ENCODE measurements at regions not wholly inside any gene's neighbourhood (a gene's known extent, or its start where the extent isn't known, plus 50 kb on each side); places are given as distances from the start of the nearest gene placed in this dataset.

GRCh38 chr14:96987771-96988170 lies 190.6 kb downstream of the VRK1 start:
- Histone ChIP-seq H3K27ac (no peak overlapping the region), H3K9me3 (peaks cover 0 to 11% of the 10 kb centered on the region in 2 donors), H3K4me1 (no peaks in the 10 kb centered on the region), H3K4me3 (no peak overlapping the region), H3K36me3 (no peaks in the 10 kb centered on the region), H3K27me3 (peaks cover 0 to 3% of the 10 kb centered on the region in 2 donors)
- intact Hi-C loops (cut with DNase I; ENCODE audit: low total_unique reads) = no loop called here
- DNase-seq (ENCODE audit: low spot score in 2 of 2) = no peak
- TF ChIP-seq POLR2A (IDR thresholded peaks at IDR 0.05) (no peak), CTCF (IDR thresholded peaks at IDR 0.05) (no peak), POLR2AphosphoS5 (IDR thresholded peaks at IDR 0.05) (no peak)

- Histone ChIP-seq H3K27me3 (peaks cover 0 to 3% of the 10 kb centered on the region in 2 donors), H3K9me3 (peaks cover 0 to 11% of the 10 kb centered on the region in 2 donors), H3K4me1 (no peaks in the 10 kb centered on the region), H3K36me3 (no peaks in the 10 kb centered on the region), H3K27ac (no peak overlapping the region), H3K4me3 (no peak overlapping the region)
- TF ChIP-seq POLR2AphosphoS5 (IDR thresholded peaks at IDR 0.05) (no peak), CTCF (IDR thresholded peaks at IDR 0.05) (no peak), POLR2A (IDR thresholded peaks at IDR 0.05) (no peak)
- intact Hi-C loops (cut with DNase I; ENCODE audit: low total_unique reads) = no loop called here
- DNase-seq (ENCODE audit: low spot score in 2 of 2) = no peak
These were observed 192.1 kb downstream of the VRK1 start for GRCh38 chr14:96989306-96989705.

GRCh38 chr14:96991226-96991625 lies 194.0 kb downstream of the VRK1 start:
- intact Hi-C loops (cut with DNase I; ENCODE audit: low total_unique reads) = no loop called here
- Histone ChIP-seq H3K4me1 (no peaks in the 10 kb centered on the region), H3K4me3 (no peak overlapping the region), H3K27me3 (no peaks in the 10 kb centered on the region), H3K9me3 (peaks cover 0 to 11% of the 10 kb centered on the region in 2 donors), H3K36me3 (no peaks in the 10 kb centered on the region), H3K27ac (no peak overlapping the region)
- TF ChIP-seq POLR2AphosphoS5 (IDR thresholded peaks at IDR 0.05) = no peak
- no peak for TF ChIP-seq CTCF (IDR thresholded peaks at IDR 0.05)
- TF ChIP-seq POLR2A (IDR thresholded peaks at IDR 0.05) = no peak
- no peak for DNase-seq (ENCODE audit: low spot score in 2 of 2)

GRCh38 chr14:96994999-96995398 lies 197.8 kb downstream of the VRK1 start:
- Histone ChIP-seq H3K4me3 (no peak overlapping the region), H3K4me1 (no peaks in the 10 kb centered on the region), H3K9me3 (peaks cover 0 to 11% of the 10 kb centered on the region in 2 donors), H3K36me3 (no peaks in the 10 kb centered on the region), H3K27me3 (no peaks in the 10 kb centered on the region), H3K27ac (no peak overlapping the region)
- intact Hi-C loops (cut with DNase I; ENCODE audit: low total_unique reads) = no loop called here
- no peak for TF ChIP-seq CTCF (IDR thresholded peaks at IDR 0.05)
- TF ChIP-seq POLR2A (IDR thresholded peaks at IDR 0.05) = no peak
- no peak for TF ChIP-seq POLR2AphosphoS5 (IDR thresholded peaks at IDR 0.05)
- no peak for DNase-seq (ENCODE audit: low spot score in 2 of 2)

GRCh38 chr14:96997269-96997668 lies 200.1 kb downstream of the VRK1 start:
- Histone ChIP-seq H3K9me3 (peaks cover 0 to 5% of the 10 kb centered on the region in 2 donors), H3K4me3 (no peak overlapping the region), H3K36me3 (no peaks in the 10 kb centered on the region), H3K27ac (no peak overlapping the region), H3K4me1 (no peaks in the 10 kb centered on the region), H3K27me3 (no peaks in the 10 kb centered on the region)
- DNase-seq (ENCODE audit: low spot score in 2 of 2) = no peak
- intact Hi-C loops (cut with DNase I; ENCODE audit: low total_unique reads) = no loop called here
- no peak for TF ChIP-seq CTCF (IDR thresholded peaks at IDR 0.05)
- no peak for TF ChIP-seq POLR2A (IDR thresholded peaks at IDR 0.05)
- no peak for TF ChIP-seq POLR2AphosphoS5 (IDR thresholded peaks at IDR 0.05)

All from breast epithelium (tissue), 4 donors.